H1 (cell line): ENCODE measurements at regions not wholly inside any gene's neighbourhood (a gene's known extent, or its start where the extent isn't known, plus 50 kb on each side); places are given as distances from the start of the nearest gene placed in this dataset.

Source experiments
- CTCF ChIA-PET: fragments of 300-600 bp; sonication (Branson Sonifier 250); formaldehyde crosslinking; loops from one replicate; lab custom pipeline; 2021; ENCODE audit not compliant: partially characterized antibody; lab: Charles Lee
- POLR2A ChIA-PET: fragments of 300-600 bp; sonication (Branson Sonifier 250); formaldehyde crosslinking; loops from one replicate; lab custom pipeline; 2021; ENCODE audit warnings: inconsistent platforms; ENCODE audit not compliant: partially characterized antibody; lab: Charles Lee
- DNase-seq, 2 experiments: peaks; one replicate each; pipeline versions ENCODE4 v3.0.0 to v3.0.0-alpha.2; 2010 to 2022; ENCODE audit warnings: low spot score in 2 of 2, low read depth in 1 of 2, mixed read lengths in 1 of 2
- FAIRE-seq: peaks from 2 replicates; lab custom pipeline; 2011; peaks lifted over from hg19 to GRCh38; lab: Jason Lieb, UNC
- H2AFZ ChIP-seq: 2 replicates; pipeline ENCODE4 v1.8.1; 2012; ENCODE audit warnings: low read length, inconsistent platforms
- H2AK5ac ChIP-seq: 2 replicates; pipeline ENCODE4 v1.6.1; 2013; ENCODE audit warnings: low read depth, low read length
- H2BK120ac ChIP-seq: replicated peaks from 2 replicates; pipeline ENCODE3; 2013; ENCODE audit warnings: low read depth, low read length, inconsistent platforms
- H2BK12ac ChIP-seq: 2 replicates; pipeline ENCODE4 v1.6.1; 2013; ENCODE audit warnings: low read depth, low read length
- H2BK15ac ChIP-seq: 2 replicates; pipeline ENCODE4 v1.6.1; 2013; ENCODE audit warnings: low read length
- H2BK20ac ChIP-seq: 2 replicates; pipeline ENCODE4 v1.6.1; 2013; ENCODE audit warnings: low read length
- H2BK5ac ChIP-seq: 2 replicates; pipeline ENCODE4 v1.6.1; 2013; ENCODE audit warnings: low read depth, low read length
- H3K14ac ChIP-seq: 2 replicates; pipeline ENCODE4 v1.6.1; 2013; ENCODE audit warnings: inconsistent platforms; ENCODE audit not compliant: insufficient read length
- H3K18ac ChIP-seq: 2 replicates; pipeline ENCODE4 v1.6.1; 2013; ENCODE audit warnings: low read length; ENCODE audit errors: extremely low read depth
- H3K23ac ChIP-seq: 2 replicates; pipeline ENCODE4 v1.6.1; 2013; ENCODE audit warnings: inconsistent platforms; ENCODE audit not compliant: insufficient read length
- H3K23me2 ChIP-seq: 2 replicates; pipeline ENCODE4 v1.6.1; 2013; ENCODE audit warnings: low read depth, low read length
- H3K27ac ChIP-seq: 2 replicates; pipeline ENCODE4 v1.6.1; 2011; ENCODE audit warnings: low read depth, low read length, inconsistent platforms
- H3K27me3 ChIP-seq, 4 experiments: replicated peaks in 1 of 4; 1 replicate in 1 of 4; 2 replicates in 3 of 4; pipeline versions ENCODE4 v1.6.1 to v1.8.1; 2011 to 2013; ENCODE audit warnings: low read length in 3 of 4, mild to moderate bottlenecking in 3 of 4, inconsistent platforms in 2 of 4, mixed read lengths in 2 of 4, moderate library complexity in 1 of 4; ENCODE audit not compliant: control insufficient read depth in 3 of 4, insufficient read depth in 3 of 4; ENCODE audit errors: extremely low read depth in 1 of 4
- H3K36me3 ChIP-seq, 4 experiments: 2 replicates each; pipeline versions ENCODE4 v1.6.1 to v1.8.1; 2011 to 2013; ENCODE audit warnings: mild to moderate bottlenecking in 4 of 4, low read length in 3 of 4, moderate library complexity in 2 of 4, control low read depth in 1 of 4, inconsistent platforms in 1 of 4; ENCODE audit not compliant: insufficient read depth in 4 of 4, control insufficient read depth in 2 of 4
- H3K4ac ChIP-seq: replicated peaks from 2 replicates; pipeline ENCODE3; 2013; ENCODE audit warnings: low read length, low read depth, mixed read lengths, inconsistent platforms; ENCODE audit not compliant: insufficient read length
- H3K4me1 ChIP-seq, 4 experiments: replicated peaks in 1 of 4; 1 replicate in 1 of 4; 2 replicates in 3 of 4; pipeline versions ENCODE4 v1.6.1 to v1.8.1; 2011 to 2013; ENCODE audit warnings: low read length in 3 of 4, inconsistent platforms in 2 of 4, mixed read lengths in 1 of 4; ENCODE audit not compliant: insufficient read depth in 4 of 4, control insufficient read depth in 3 of 4
- H3K4me2 ChIP-seq, 2 experiments: 2 replicates each; pipeline versions ENCODE4 v1.6.1 to v1.8.1; 2011 to 2013; ENCODE audit warnings: low read depth in 2 of 2, low read length in 2 of 2, control low read depth in 1 of 2, inconsistent platforms in 1 of 2, mild to moderate bottlenecking in 1 of 2; ENCODE audit not compliant: insufficient read depth in 1 of 2
- H3K4me3 ChIP-seq, 4 experiments: fragments of 200-600, 300-600 bp in 1 of 4; sonication (generic), shearing (Covaris generic), sonication (Bioruptor Twin) in 1 of 4; 2 replicates each; pipeline versions ENCODE4 v1.5.1 to v1.8.1; 2011 to 2016; ENCODE audit warnings: low read length in 4 of 4, low read depth in 3 of 4, control low read depth in 2 of 4, inconsistent platforms in 2 of 4, mild to moderate bottlenecking in 2 of 4, mixed read lengths in 1 of 4, moderate library complexity in 1 of 4; ENCODE audit not compliant: insufficient read depth in 2 of 4; ENCODE audit errors: extremely low read depth in 1 of 4
- H3K56ac ChIP-seq: replicated peaks from 2 replicates; pipeline ENCODE3; 2013; ENCODE audit warnings: low read depth, mild to moderate bottlenecking, mixed read lengths, low read length, inconsistent platforms; ENCODE audit not compliant: insufficient read length
- H3K79me1 ChIP-seq: 2 replicates; pipeline ENCODE4 v1.6.1; 2013; ENCODE audit warnings: low read depth, low read length, control low read depth
- H3K79me2 ChIP-seq, 2 experiments: 2 replicates each; pipeline versions ENCODE4 v1.6.1 to v1.8.1; 2012 to 2013; ENCODE audit warnings: low read length in 2 of 2, mild to moderate bottlenecking in 2 of 2, inconsistent platforms in 1 of 2; ENCODE audit not compliant: insufficient read depth in 2 of 2, control insufficient read depth in 1 of 2
- H3K9ac ChIP-seq, 4 experiments: replicated peaks in 1 of 4; 1 replicate in 1 of 4; 2 replicates in 3 of 4; pipeline versions ENCODE4 v1.6.1 to v1.8.1; 2011 to 2013; ENCODE audit warnings: low read depth in 3 of 4, low read length in 3 of 4, control low read depth in 2 of 4, mild to moderate bottlenecking in 2 of 4, moderate library complexity in 2 of 4, inconsistent platforms in 1 of 4; ENCODE audit errors: extremely low read depth in 1 of 4
- H3K9me3 ChIP-seq, 2 experiments: 2 replicates each; pipeline versions ENCODE4 v1.6.1 to v1.8.1; 2012 to 2013; ENCODE audit warnings: mild to moderate bottlenecking in 2 of 2, moderate library complexity in 2 of 2, control low read depth in 1 of 2, inconsistent platforms in 1 of 2, low read depth in 1 of 2, low read length in 1 of 2, mixed read lengths in 1 of 2; ENCODE audit not compliant: insufficient read depth in 2 of 2
- H4K20me1 ChIP-seq, 2 experiments: replicated peaks in 1 of 2; 2 replicates each; pipeline versions ENCODE3 to v1.8.1; 2011 to 2013; ENCODE audit warnings: inconsistent platforms in 2 of 2, low read length in 2 of 2, mild to moderate bottlenecking in 1 of 2; ENCODE audit not compliant: insufficient read depth in 2 of 2, control insufficient read depth in 1 of 2
- H4K5ac ChIP-seq: 2 replicates; pipeline ENCODE4 v1.6.1; 2013; ENCODE audit warnings: low read length, low read depth, mixed read lengths, inconsistent platforms; ENCODE audit not compliant: insufficient read length
- H4K8ac ChIP-seq: 2 replicates; pipeline ENCODE4 v1.8.0; 2013; ENCODE audit warnings: mild to moderate bottlenecking, moderate library complexity, low read length, inconsistent platforms; ENCODE audit not compliant: insufficient read depth; ENCODE audit errors: extremely low read depth
- H4K91ac ChIP-seq: replicated peaks from 2 replicates; pipeline ENCODE3; 2013; ENCODE audit warnings: low read length, mixed read lengths, inconsistent platforms; ENCODE audit not compliant: insufficient read length
- BACH1 ChIP-seq: IDR thresholded peaks from 2 replicates; pipeline ENCODE4 v1.6.1; 2012; ENCODE audit warnings: low read length, improper control_type of control experiment
- BCL11A ChIP-seq, 2 experiments: IDR thresholded peaks; one replicate each; pipeline ENCODE4 v1.6.1; 2011; ENCODE audit warnings: low read depth in 2 of 2, low read length in 2 of 2, mild to moderate bottlenecking in 2 of 2
- CREB1 ChIP-seq: IDR thresholded peaks from 2 replicates; pipeline ENCODE4 v1.6.1; 2012; ENCODE audit warnings: inconsistent platforms
- CTCF ChIP-seq, 3 experiments: IDR thresholded peaks; 1 replicate in 2 of 3; 2 replicates in 1 of 3; pipeline versions ENCODE4 v1.5.1 to v1.6.1; 2011; ENCODE audit warnings: low read length in 3 of 3, mild to moderate bottlenecking in 3 of 3, inconsistent platforms in 2 of 3, low read depth in 1 of 3, moderate library complexity in 1 of 3; ENCODE audit not compliant: insufficient read depth in 1 of 3; ENCODE audit errors: control extremely low read depth in 1 of 3
- EGR1 ChIP-seq: IDR thresholded peaks from 2 replicates; pipeline ENCODE4 v1.6.1; 2011; ENCODE audit warnings: low read depth, low read length, borderline replicate concordance
- HDAC2 ChIP-seq, 2 experiments: fragments of 300-600 bp in 1 of 2; sonication (generic) in 1 of 2; IDR thresholded peaks; 2 replicates each; pipeline ENCODE4 v1.6.1; 2011 to 2012; ENCODE audit warnings: low read depth in 2 of 2, low read length in 2 of 2, mild to moderate bottlenecking in 2 of 2, moderate library complexity in 2 of 2, borderline replicate concordance in 1 of 2, inconsistent platforms in 1 of 2
- KDM5A ChIP-seq: fragments of 200-600 bp; IDR thresholded peaks from 2 replicates; pipeline ENCODE4 v1.7.1; 2012; ENCODE audit warnings: mild to moderate bottlenecking, low read length, inconsistent platforms, mixed read lengths
- SIRT6 ChIP-seq: IDR thresholded peaks from one replicate; pipeline ENCODE4 v1.7.1; 2012; ENCODE audit warnings: low read length, inconsistent platforms
- TBP ChIP-seq: IDR thresholded peaks from 2 replicates; pipeline ENCODE4 v1.6.1; 2011; ENCODE audit warnings: low read depth, low read length, improper control_type of control experiment
- TCF12 ChIP-seq: IDR thresholded peaks from 2 replicates; pipeline ENCODE4 v1.6.1; 2011; ENCODE audit warnings: low read depth, mild to moderate bottlenecking, low read length
- USF2 ChIP-seq: IDR thresholded peaks from 2 replicates; pipeline ENCODE4 v1.6.1; 2011; ENCODE audit warnings: low read length, improper control_type of control experiment
- ZNF274 ChIP-seq: IDR thresholded peaks from 2 replicates; pipeline ENCODE4 v1.7.0; 2012; ENCODE audit warnings: low read length, borderline replicate concordance; ENCODE audit errors: extremely low read depth
- WGBS, 2 experiments: shearing (Covaris generic) in 1 of 2; methylation state at CpG; one replicate each; pipeline versions ENCODE4 v1.1.6 to v1.1.7; 2013 to 2015; ENCODE audit warnings: low lambda C conversion rate in 2 of 2, mixed read lengths in 2 of 2, inconsistent platforms in 1 of 2, low coverage in 1 of 2, missing lambda C conversion rate in 1 of 2; ENCODE audit not compliant: insufficient replicate concordance in 2 of 2, insufficient coverage in 1 of 2, insufficient read length in 1 of 2; ENCODE audit errors: extremely low coverage in 1 of 2, missing lambda C conversion rate in 1 of 2; 5-methylcytosine and 5-hydroxymethylcytosine counted together

- Histone ChIP-seq H3K4ac (no peak overlapping the region), H3K4me1 (no peaks in the 10 kb centered on the region), H3K4me2 (no peak overlapping the region), H3K79me1 (no peaks in the 10 kb centered on the region), H4K91ac (no peak overlapping the region), H3K27me3 (no peaks in the 10 kb centered on the region), H3K23ac (no peak overlapping the region), H4K5ac (no peak overlapping the region), H2BK120ac (no peak overlapping the region), H3K23me2 (no peaks in the 10 kb centered on the region; the same call in 1 of the 2 replicates), H4K20me1 (no peaks in the 10 kb centered on the region), H3K36me3 (no peaks in the 10 kb centered on the region), H2BK12ac (no peak overlapping the region), H3K14ac (no peak overlapping the region), H3K9me3 (no peaks in the 10 kb centered on the region), H2AFZ (0 out of 2 replicates have a peak overlapping the region, but pooled peaks have one; percentile 27), H3K9ac (no peak overlapping the region), H2BK15ac (no peak overlapping the region), H2BK20ac (no peak overlapping the region), H4K8ac (no peak overlapping the region), H2BK5ac (no peak overlapping the region), H3K18ac (no peak overlapping the region), H2AK5ac (no peak overlapping the region), H3K56ac (no peak overlapping the region), H3K4me3 (no peak overlapping the region), H3K79me2 (no peaks in the 10 kb centered on the region), H3K27ac (no peak overlapping the region)
- ChIA-PET CTCF (no interaction called here), POLR2A (no interaction called here)
- 85% methylated on average over 5 of the region's 5 CpGs; no CpG with 5 or more reads in 1 of the 2 experiments for WGBS, 2 experiments
- no peak for FAIRE-seq
- no peak for DNase-seq
- no peak for TF ChIP-seq USF2
- no peak for TF ChIP-seq ZNF274
- TF ChIP-seq KDM5A, result no peak
- TF ChIP-seq BACH1, result no peak
- no peak for TF ChIP-seq TBP
- no peak for TF ChIP-seq HDAC2 (IDR thresholded peaks at IDR 0.05; ENCODE audit: borderline replicate concordance in 1 of 2, low read depth in 2 of 2, low read length in 2 of 2)
- TF ChIP-seq BCL11A (IDR thresholded peaks at IDR 0.05; ENCODE audit: low read depth in 2 of 2, low read length in 2 of 2), result no peak
- no peak for TF ChIP-seq CREB1
- TF ChIP-seq SIRT6, result no peak
- TF ChIP-seq EGR1, result no peak
- TF ChIP-seq TCF12, result no peak
- TF ChIP-seq CTCF (IDR thresholded peaks at IDR 0.05; ENCODE audit: control extremely low read depth in 1 of 3, insufficient read depth in 1 of 3, low read depth in 1 of 3, low read length in 3 of 3), result no peak
Measured at GRCh38 chr3:191682961-191683360, 222.0 kb downstream of the PYDC2 start.
